HepG2 (cell line): ENCODE measurements at regions not wholly inside any gene's neighbourhood (a gene's known extent, or its start where the extent isn't known, plus 50 kb on each side); places are given as distances from the start of the nearest gene placed in this dataset.

Experiments used
- ATAC-seq: fragments of 200-7000 bp; cut with Tn5 transposase; 3 replicates; pipeline ENCODE4 v1.9.1; 2020; ENCODE audit warnings: mild to moderate bottlenecking, moderate library complexity
- BruUV-seq: library from RNA; stranded (reverse); fragments of 400-500 nt; replicated peaks from 2 replicates; lab custom pipeline; 2021; lab: Mats Ljungman, UMichigan
- CTCF ChIA-PET: fragments of 300-600 bp; formaldehyde crosslinking; extraction: SDS; loops from one replicate; lab custom pipeline; 2021; ENCODE audit warnings: low total read pairs, inconsistent platforms, low intra/inter-chr PET ratio; lab: Yijun Ruan, JAX
- POLR2A ChIA-PET: fragments of 350-600 bp; sonication (Branson Sonifier 250); formaldehyde crosslinking; loops from one replicate; lab custom pipeline; 2020; ENCODE audit warnings: antibody characterized with exemption, inconsistent platforms; lab: Yijun Ruan, JAX
- DNase-seq: peaks from one replicate; pipeline ENCODE4 v3.0.0-alpha.2; 2015; ENCODE audit warnings: low spot score
- FAIRE-seq: peaks from 3 replicates; lab custom pipeline; 2011; peaks lifted over from hg19 to GRCh38; lab: Jason Lieb, UNC
- H2AFZ ChIP-seq: one replicate; pipeline ENCODE4 v1.6.1; 2011; ENCODE audit warnings: low read length, inconsistent platforms
- H3K27ac ChIP-seq: fragments of 300-600 bp; 3 replicates; pipeline ENCODE4 v1.8.0; 2011; ENCODE audit warnings: mixed run types, mild to moderate bottlenecking, mixed read lengths, low read length, inconsistent platforms; ENCODE audit not compliant: insufficient read depth; ENCODE audit errors: extremely low read length
- H3K27me3 ChIP-seq, 2 experiments: fragments of 200-600 bp in 1 of 2; 2 replicates in 1 of 2; 3 replicates in 1 of 2; pipeline versions ENCODE4 v1.6.0 to v1.8.0; 2011; ENCODE audit warnings: low read length in 2 of 2, mild to moderate bottlenecking in 2 of 2, moderate library complexity in 2 of 2, inconsistent platforms in 1 of 2; ENCODE audit not compliant: insufficient read depth in 2 of 2, control insufficient read depth in 1 of 2
- H3K36me3 ChIP-seq, 2 experiments: fragments of 200-600 bp in 1 of 2; replicated peaks in 1 of 2; 2 replicates in 1 of 2; 3 replicates in 1 of 2; pipeline versions ENCODE4 v1.5.1 to v1.8.0; 2011; ENCODE audit warnings: low read length in 2 of 2, inconsistent platforms in 1 of 2; ENCODE audit not compliant: insufficient read depth in 2 of 2, control insufficient read depth in 1 of 2
- H3K4me1 ChIP-seq: 2 replicates; pipeline ENCODE4 v1.5.1; 2012; ENCODE audit warnings: low read length, inconsistent platforms; ENCODE audit not compliant: insufficient read depth
- H3K4me2 ChIP-seq: 2 replicates; pipeline ENCODE4 v1.6.0; 2011; ENCODE audit warnings: low read depth, low read length, inconsistent platforms
- H3K4me3 ChIP-seq, 3 experiments: fragments of 200-600 bp in 1 of 3; sonication (generic), shearing (Covaris generic) in 1 of 3; replicated peaks in 1 of 3; 2 replicates each; pipeline ENCODE4 v1.5.1; 2011 to 2016; ENCODE audit warnings: low read length in 3 of 3, inconsistent platforms in 2 of 3, low read depth in 2 of 3, mild to moderate bottlenecking in 2 of 3, control low read depth in 1 of 3, mixed read lengths in 1 of 3; ENCODE audit not compliant: insufficient read depth in 1 of 3
- H3K79me2 ChIP-seq: one replicate; pipeline ENCODE4 v1.6.1; 2011; ENCODE audit warnings: low read length, inconsistent platforms; ENCODE audit not compliant: insufficient read depth
- H3K9ac ChIP-seq: 2 replicates; pipeline ENCODE4 v1.6.0; 2011; ENCODE audit warnings: mild to moderate bottlenecking, low read depth, low read length, inconsistent platforms; ENCODE audit not compliant: insufficient read depth
- H3K9me3 ChIP-seq: 2 replicates; pipeline ENCODE4 v1.5.1; 2012; ENCODE audit warnings: mild to moderate bottlenecking, low read length
- H4K20me1 ChIP-seq: 2 replicates; pipeline ENCODE4 v1.6.0; 2011; ENCODE audit warnings: inconsistent platforms, mild to moderate bottlenecking, low read length, moderate library complexity; ENCODE audit not compliant: insufficient read depth
- ATF7 ChIP-seq, 2 experiments: fragments of 450-650 bp in 1 of 2; sonication (generic) in 1 of 2; formaldehyde crosslinking in 1 of 2; IDR thresholded peaks; 2 replicates each; pipeline versions ENCODE4 v1.4.0 to v1.6.1; 2016 to 2020; ENCODE audit warnings: antibody characterized with exemption in 1 of 2, mild to moderate bottlenecking in 1 of 2, missing genetic modification reagents in 1 of 2
- CREB1 ChIP-seq, 2 experiments: fragments of 450-650 bp in 1 of 2; IDR thresholded peaks; 2 replicates each; pipeline ENCODE4 v1.6.1; 2016 to 2017; ENCODE audit warnings: control low read depth in 1 of 2, mild to moderate bottlenecking in 1 of 2, missing compliant biosample characterization in 1 of 2, missing genetic modification characterization in 1 of 2
- HCFC1 ChIP-seq: fragments of 150-350 bp; IDR thresholded peaks from 2 replicates; pipeline ENCODE4 v1.6.1; 2014; ENCODE audit warnings: low read depth, low read length
- MTF2 ChIP-seq: sonication (generic); formaldehyde crosslinking; IDR thresholded peaks from 2 replicates; pipeline ENCODE4 v1.5.0; 2020; ENCODE audit warnings: missing genetic modification reagents, borderline replicate concordance
- ZNF234 ChIP-seq: sonication (generic); formaldehyde crosslinking; conservative IDR thresholded peaks from 2 replicates; pipeline ENCODE4 v1.5.1; 2020; ENCODE audit warnings: mild to moderate bottlenecking, missing genetic modification reagents
- ZNF329 ChIP-seq: sonication (generic); formaldehyde crosslinking; IDR thresholded peaks from 2 replicates; pipeline ENCODE4 v1.9.0; 2021; ENCODE audit warnings: low read depth, mild to moderate bottlenecking, missing genetic modification reagents
- ZNF674 ChIP-seq: sonication (generic); formaldehyde crosslinking; IDR thresholded peaks from 2 replicates; pipeline ENCODE4 v1.5.0; 2020; ENCODE audit warnings: low read depth, mild to moderate bottlenecking, missing genetic modification reagents
- ZNF777 ChIP-seq: sonication (generic); formaldehyde crosslinking; IDR thresholded peaks from 2 replicates; pipeline ENCODE4 v1.4.0; 2020; ENCODE audit warnings: missing genetic modification reagents
- WGBS: methylation state at CpG from one replicate; pipeline ENCODE4 v1.1.6; 2017; ENCODE audit warnings: low lambda C conversion rate; 5-methylcytosine and 5-hydroxymethylcytosine counted together
- in situ Hi-C: cut with HindIII; loops from 2 replicates; pipeline ENCODE4 v1.10.0; 2017; ENCODE audit warnings: low pct_unique_long_range_greater_than_20kb; ENCODE audit not compliant: extremely low pct_ligation_motif_present
- intact Hi-C: fragments of 100-400 bp; cut with micrococcal nuclease; formaldehyde crosslinking; loops from one replicate; pipeline ENCODE4 v1.10.0; 2022; ENCODE audit not compliant: unreplicated experiment
- TF ChIP-seq, protein P1 (sequence below): sonication (generic); formaldehyde crosslinking; IDR thresholded peaks from 2 replicates; pipeline ENCODE4 v1.8.0; 2022; ENCODE audit warnings: mild to moderate bottlenecking, missing genetic modification reagents, moderate library complexity
- TF ChIP-seq, protein P2 (sequence below): sonication (generic); formaldehyde crosslinking; conservative IDR thresholded peaks from 2 replicates; pipeline ENCODE4 v1.8.1; 2023; ENCODE audit warnings: missing genetic modification reagents
- TF ChIP-seq, protein P3 (sequence below): sonication (generic); formaldehyde crosslinking; IDR thresholded peaks from 2 replicates; pipeline ENCODE4 v1.5.1; 2020; ENCODE audit warnings: mild to moderate bottlenecking, missing genetic modification reagents, moderate library complexity

DNA sequence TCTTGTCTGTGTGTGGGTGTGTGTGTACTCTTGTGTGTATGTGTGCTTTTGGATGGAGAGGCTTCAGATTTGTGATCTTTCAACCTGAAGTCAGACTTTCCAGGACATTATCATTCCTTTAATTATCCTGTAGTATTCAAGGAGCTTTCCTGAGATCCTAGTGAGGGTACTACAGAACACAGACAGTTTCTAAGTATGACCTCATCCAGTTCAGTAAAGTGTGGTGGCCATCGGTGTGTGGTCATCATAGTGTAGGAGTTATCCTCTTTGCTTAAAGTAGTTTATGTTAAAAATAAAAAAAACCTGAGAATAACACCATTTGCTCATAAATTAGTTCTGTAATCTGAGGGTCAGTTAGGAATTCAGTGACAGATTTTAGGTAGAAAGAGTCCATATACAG is 478.0 kb upstream of the ACTBL2 start:
- H3K4me2 ChIP-seq, result no peak overlapping the region
- FAIRE-seq (no peak), DNase-seq (no peak), ATAC-seq (no peak)
- no peak overlapping the region for H3K9ac ChIP-seq
- H3K27me3 ChIP-seq, result no peaks in the 10 kb centered on the region
- H3K4me3 ChIP-seq, result no peak overlapping the region
- H2AFZ ChIP-seq, result no peak overlapping the region
- intact Hi-C loops, result no loop called here
- peaks cover 18% of the 10 kb centered on the region for H3K9me3 ChIP-seq
- TF ChIP-seq ATF7 (IDR thresholded peaks at IDR 0.05), result peak; percentile 98
- TF ChIP-seq ATF7 (CRISPR knock-in tag; IDR thresholded peaks at IDR 0.05), result no peak
- no peak for TF ChIP-seq ZNF234 (CRISPR knock-in tag)
- TF ChIP-seq CREB1 (IDR thresholded peaks at IDR 0.05), result peak; percentile 90
- no peak for TF ChIP-seq CREB1 (CRISPR knock-in tag; IDR thresholded peaks at IDR 0.05)
- no peaks in the 10 kb centered on the region for H3K4me1 ChIP-seq
- ChIA-PET CTCF (no interaction called here), POLR2A (no interaction called here)
- BruUV-seq, result no TSS peak
- H3K79me2 ChIP-seq, result no peaks in the 10 kb centered on the region
- H4K20me1 ChIP-seq, result no peaks in the 10 kb centered on the region
- H3K36me3 ChIP-seq, result no peaks in the 10 kb centered on the region
- 46% methylated on average over 1 of the region's 1 CpG for WGBS
- H3K27ac ChIP-seq, result no peak overlapping the region
- in situ Hi-C loops, result no loop called here

DNA sequence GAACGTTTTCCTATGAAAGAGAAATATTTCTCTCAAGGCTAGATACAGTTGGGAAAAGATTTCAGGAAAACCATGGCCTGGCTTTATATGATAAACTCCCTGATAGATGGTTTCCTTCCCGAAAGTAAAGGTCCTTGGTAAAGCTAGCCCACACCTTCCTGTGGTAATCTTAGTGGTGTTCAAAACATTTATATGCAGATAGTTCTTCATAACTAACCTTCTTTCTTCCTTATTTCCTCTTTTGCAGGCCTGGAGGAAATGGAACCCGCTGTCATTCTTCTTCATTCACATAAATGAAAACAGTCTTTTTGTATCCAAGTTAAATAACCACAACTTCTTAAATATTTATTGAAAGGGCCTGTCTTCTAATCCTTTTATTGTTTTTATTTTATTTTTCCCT is 474.0 kb upstream of the ACTBL2 start:
- Histone ChIP-seq H3K79me2 (no peaks in the 10 kb centered on the region), H3K27me3 (no peaks in the 10 kb centered on the region), H3K9me3 (no peaks in the 10 kb centered on the region), H3K4me1 (no peaks in the 10 kb centered on the region), H2AFZ (no peak overlapping the region), H4K20me1 (no peaks in the 10 kb centered on the region), H3K4me3 (no peak overlapping the region), H3K4me2 (no peak overlapping the region), H3K36me3 (no peaks in the 10 kb centered on the region), H3K9ac (no peak overlapping the region), H3K27ac (no peak overlapping the region)
- intact Hi-C loops (no loop called here), in situ Hi-C loops (no loop called here)
- WGBS, result under 1% methylated on average over 3 of the region's 3 CpGs
- DNase-seq (no peak), ATAC-seq (no peak), FAIRE-seq (no peak)
- no TSS peak for BruUV-seq
- ChIA-PET POLR2A (no interaction called here), CTCF (no interaction called here)
- no peak for TF ChIP-seq MTF2
- TF ChIP-seq, protein P1, sequence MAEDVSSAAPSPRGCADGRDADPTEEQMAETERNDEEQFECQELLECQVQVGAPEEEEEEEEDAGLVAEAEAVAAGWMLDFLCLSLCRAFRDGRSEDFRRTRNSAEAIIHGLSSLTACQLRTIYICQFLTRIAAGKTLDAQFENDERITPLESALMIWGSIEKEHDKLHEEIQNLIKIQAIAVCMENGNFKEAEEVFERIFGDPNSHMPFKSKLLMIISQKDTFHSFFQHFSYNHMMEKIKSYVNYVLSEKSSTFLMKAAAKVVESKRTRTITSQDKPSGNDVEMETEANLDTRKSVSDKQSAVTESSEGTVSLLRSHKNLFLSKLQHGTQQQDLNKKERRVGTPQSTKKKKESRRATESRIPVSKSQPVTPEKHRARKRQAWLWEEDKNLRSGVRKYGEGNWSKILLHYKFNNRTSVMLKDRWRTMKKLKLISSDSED, result no peak
- no peak for TF ChIP-seq HCFC1
- no peak for TF ChIP-seq ZNF777
- TF ChIP-seq, protein P2, sequence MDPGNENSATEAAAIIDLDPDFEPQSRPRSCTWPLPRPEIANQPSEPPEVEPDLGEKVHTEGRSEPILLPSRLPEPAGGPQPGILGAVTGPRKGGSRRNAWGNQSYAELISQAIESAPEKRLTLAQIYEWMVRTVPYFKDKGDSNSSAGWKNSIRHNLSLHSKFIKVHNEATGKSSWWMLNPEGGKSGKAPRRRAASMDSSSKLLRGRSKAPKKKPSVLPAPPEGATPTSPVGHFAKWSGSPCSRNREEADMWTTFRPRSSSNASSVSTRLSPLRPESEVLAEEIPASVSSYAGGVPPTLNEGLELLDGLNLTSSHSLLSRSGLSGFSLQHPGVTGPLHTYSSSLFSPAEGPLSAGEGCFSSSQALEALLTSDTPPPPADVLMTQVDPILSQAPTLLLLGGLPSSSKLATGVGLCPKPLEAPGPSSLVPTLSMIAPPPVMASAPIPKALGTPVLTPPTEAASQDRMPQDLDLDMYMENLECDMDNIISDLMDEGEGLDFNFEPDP (CRISPR knock-in tag), result no peak
- TF ChIP-seq, protein P3, sequence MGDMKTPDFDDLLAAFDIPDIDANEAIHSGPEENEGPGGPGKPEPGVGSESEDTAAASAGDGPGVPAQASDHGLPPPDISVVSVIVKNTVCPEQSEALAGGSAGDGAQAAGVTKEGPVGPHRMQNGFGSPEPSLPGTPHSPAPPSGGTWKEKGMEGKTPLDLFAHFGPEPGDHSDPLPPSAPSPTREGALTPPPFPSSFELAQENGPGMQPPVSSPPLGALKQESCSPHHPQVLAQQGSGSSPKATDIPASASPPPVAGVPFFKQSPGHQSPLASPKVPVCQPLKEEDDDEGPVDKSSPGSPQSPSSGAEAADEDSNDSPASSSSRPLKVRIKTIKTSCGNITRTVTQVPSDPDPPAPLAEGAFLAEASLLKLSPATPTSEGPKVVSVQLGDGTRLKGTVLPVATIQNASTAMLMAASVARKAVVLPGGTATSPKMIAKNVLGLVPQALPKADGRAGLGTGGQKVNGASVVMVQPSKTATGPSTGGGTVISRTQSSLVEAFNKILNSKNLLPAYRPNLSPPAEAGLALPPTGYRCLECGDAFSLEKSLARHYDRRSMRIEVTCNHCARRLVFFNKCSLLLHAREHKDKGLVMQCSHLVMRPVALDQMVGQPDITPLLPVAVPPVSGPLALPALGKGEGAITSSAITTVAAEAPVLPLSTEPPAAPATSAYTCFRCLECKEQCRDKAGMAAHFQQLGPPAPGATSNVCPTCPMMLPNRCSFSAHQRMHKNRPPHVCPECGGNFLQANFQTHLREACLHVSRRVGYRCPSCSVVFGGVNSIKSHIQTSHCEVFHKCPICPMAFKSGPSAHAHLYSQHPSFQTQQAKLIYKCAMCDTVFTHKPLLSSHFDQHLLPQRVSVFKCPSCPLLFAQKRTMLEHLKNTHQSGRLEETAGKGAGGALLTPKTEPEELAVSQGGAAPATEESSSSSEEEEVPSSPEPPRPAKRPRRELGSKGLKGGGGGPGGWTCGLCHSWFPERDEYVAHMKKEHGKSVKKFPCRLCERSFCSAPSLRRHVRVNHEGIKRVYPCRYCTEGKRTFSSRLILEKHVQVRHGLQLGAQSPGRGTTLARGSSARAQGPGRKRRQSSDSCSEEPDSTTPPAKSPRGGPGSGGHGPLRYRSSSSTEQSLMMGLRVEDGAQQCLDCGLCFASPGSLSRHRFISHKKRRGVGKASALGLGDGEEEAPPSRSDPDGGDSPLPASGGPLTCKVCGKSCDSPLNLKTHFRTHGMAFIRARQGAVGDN (CRISPR knock-in tag), result no peak
- no peak for TF ChIP-seq ZNF674 (CRISPR knock-in tag)
- TF ChIP-seq ZNF329 (CRISPR knock-in tag), result no peak
